Stimulated activated CD8-positive, alpha-beta memory T cell treated with anti-CD3 and anti-CD28 coated beads, Interleukin-2, amount 100 ng/mL, for 1 hour (primary cell): ENCODE measurements at regions not wholly inside any gene's neighbourhood (a gene's known extent, or its start where the extent isn't known, plus 50 kb on each side); places are given as distances from the start of the nearest gene placed in this dataset.
"Not testable (repeated sequence)": the region's sequence is repeated elsewhere in the genome, so short reads cannot be mapped to it uniquely, and the experiment has no call there.

Source experiments
- DNase-seq, 2 donors: peaks; one replicate each; pipeline ENCODE4 v3.0.0-alpha.2; 2020; ENCODE audit warnings: low read depth in 2 of 2

DNA sequence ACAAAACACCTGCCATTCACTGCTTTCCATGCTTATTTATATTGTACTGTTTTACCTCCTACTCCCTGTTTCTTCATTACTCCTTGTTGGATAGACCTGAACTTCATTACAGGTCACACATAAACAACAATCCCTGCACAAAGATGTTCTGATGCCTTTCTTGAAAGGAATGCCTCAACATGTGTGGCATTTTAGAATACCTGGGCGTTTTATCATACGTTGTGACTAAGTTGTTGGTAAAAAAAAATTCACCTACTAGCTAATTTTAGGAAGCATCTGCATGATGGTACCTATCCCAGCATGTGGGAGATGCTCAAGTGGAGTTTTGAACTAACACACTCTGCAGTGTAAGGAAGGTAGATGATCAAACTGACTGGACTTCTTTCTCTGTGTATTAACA, 604.1 kb downstream of the TAF11L14 start:
- DNase-seq: no peak

DNA sequence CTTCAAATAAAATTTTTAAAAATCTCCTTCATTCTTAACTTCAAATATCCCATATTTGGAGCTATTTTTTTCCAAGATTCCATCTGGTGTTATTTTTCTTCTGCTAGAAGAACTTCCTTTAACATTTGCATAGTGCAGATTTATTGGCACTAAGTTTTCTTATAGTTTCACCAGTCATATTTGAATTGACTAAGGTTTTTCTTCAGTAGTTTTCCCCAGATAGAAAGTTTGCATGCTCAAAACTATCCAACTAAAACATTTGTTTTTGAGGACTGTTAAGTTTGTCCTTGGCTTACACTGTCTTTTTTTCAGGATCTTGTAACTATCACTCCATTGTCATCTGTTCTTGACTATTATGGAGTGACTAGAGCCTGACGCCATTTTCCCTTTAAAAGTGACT, 606.7 kb downstream of the TAF11L14 start:
- DNase-seq: no peak

DNA sequence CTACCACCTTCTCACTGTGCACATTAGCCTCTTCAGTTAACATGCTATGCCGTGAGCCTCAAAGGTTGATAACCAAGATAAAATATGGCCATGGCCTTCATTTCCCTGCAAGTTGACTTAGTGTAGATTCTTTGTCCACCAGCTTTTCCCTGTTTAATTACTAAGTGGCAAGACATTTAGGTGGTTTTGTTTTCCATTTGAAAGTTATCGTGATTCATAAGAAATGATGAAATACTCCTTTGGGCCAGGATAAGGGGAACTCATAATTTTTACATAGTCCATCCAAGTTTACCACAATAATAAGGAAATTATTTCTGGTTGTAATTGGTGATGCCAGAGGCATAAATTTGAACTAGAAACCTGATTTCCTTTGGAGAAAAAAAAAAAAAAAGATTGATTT, 609.6 kb downstream of the TAF11L14 start:
- DNase-seq: no peak

DNA sequence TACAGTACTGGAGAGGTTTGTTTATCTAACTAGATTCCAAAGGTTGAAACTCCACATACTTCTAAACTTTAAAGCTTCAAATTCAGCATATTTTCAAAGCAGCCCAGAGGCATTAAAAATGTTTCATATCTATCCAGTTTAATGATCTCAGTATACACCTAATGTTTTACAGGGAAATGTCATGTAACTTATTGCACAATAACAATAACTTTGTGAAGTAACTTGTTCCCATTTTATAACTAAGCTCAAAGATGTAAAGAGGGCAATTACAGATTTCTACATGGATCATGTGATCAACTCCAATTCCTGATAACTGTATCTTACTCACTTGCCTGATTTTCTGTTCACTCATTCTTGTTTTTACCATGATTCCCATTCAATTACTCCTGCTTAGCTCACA, 610.0 kb downstream of the TAF11L14 start:
- DNase-seq: no peak

DNA sequence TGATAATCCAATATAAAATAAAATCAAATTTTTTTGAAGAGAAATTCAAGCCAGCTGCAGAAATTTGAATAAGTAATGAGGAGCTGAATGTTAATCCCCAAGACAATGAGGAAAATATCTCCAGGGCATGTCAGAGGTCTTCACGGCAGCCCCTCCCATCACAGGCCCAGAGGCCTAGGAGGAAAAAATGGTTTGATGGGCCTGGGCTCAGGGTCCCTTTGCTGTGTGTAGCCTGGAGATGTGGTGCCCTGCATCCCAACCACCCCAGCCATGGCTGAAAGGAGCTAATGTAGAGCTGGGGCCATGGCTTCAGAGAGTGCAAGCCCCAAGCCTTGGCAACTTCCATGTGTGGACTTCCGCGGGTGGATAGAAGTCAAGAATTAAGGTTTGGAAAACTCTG, 618.3 kb downstream of the TAF11L14 start:
- DNase-seq: no peak

DNA sequence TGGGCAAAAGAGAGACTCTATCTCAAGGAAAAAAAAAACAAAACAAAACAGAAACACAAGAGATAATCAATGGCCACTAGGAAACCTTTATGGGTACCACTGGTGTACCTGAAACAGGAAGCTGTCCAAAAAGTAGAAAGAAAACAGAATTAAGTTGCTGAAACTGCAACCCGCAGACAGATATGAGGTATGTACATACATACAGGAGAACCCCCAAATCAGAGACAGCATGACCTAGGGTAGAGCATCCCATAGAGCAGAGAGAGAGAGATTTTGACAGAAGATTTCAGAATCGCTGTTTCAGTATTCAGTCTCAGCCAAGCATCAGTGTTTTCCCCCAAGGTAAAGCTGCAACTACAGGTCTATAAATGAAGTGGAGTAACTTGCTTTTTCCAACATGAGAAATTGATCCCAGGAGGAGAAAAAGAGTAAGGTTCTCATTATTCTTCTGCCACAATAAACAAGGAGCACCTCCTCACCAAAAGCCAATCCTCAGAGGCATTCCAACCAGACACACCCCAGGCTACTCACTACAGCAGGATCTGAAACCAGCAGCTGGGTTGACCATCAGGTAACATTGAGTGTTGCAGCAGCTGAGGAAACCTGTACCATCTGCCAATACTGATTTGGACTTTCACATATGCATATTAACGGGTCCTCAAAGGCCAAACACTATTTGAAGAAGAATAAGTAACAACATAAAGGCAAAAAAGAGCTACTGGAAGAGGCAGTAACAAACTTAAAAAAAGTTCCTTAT, 630.0 kb downstream of the TAF11L14 start:
- no peak for DNase-seq

DNA sequence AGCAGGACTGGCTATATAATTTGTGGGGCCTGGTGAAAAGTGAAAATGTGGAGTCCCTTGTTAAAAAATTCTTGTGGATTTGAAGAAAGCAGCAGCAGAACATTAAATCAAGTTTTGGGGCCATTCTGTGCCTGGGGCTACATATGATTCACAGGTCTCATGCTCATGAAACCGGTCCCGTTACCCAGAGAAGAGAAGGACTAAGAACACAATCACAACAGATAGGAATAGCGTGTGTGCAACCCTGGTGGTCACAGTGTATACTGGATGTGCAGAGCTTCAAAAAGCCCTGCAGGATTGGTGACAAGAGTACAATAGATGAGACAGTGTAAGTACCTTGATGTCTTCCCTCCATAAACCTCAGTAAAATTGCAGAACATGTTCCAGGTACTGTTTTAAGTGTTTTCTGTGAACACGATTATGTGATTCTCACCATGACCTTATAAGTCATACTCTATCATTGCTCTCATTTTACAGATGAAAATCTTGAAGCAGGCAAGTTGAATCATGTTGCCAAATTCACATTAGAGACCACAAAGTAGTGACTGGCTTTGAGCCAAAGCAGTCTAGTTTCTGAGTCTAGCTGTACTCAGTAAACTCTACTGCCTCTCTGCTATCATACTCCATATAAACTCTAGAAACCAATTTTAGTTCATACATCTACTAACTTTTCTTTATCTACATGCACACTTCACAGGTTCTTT, 636.5 kb downstream of the TAF11L14 start:
- no peak for DNase-seq

DNA sequence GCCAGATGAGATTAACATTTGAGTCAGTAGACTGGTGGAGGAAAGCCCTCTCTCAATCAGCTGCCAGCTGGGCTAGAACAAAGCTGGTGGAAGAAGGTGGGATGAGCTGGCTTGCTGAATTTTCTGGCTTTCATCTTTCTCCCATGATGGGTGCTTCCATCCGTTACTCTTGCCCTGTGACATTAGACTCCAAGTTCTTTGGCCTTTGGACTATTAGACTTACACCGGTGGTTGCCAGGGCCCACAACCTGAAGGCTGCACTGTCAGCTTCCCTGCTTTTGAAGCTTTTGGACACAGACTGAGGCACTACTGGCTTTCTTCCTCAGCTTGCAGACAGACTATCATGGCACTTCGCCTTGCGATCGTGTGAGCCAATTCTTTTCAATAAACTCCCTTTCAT, 642.7 kb downstream of the TAF11L14 start:
- DNase-seq: no peak

DNA sequence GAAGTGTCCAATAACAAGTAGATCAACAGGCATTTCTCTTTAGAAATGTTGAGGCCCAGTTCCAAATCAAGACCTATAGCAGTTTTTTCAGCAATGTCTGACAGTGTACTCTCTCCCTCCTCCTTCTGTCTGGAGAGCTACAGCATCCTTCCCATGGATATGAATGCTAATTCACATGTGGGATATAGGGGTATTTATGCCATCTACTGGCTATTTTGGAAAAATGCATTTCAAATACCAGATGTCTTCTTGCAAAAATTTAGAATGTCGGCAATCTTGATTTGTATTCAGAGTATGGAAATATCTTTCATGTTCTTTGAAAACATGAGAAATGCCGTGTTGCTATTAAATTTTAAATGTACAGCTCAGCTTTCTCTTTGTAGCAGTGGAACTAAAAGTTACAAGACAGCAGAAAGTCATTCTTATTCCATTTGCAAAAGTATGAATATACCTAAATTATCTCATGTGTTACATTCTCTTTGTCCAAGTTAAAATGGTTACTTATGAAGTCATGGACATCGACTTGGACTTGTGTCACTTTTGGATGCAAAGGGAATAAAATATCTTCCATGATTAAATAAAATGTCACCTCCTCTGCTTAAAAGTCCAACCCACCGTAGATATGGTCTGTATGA, 647.8 kb downstream of the TAF11L14 start:
- no peak for DNase-seq

DNA sequence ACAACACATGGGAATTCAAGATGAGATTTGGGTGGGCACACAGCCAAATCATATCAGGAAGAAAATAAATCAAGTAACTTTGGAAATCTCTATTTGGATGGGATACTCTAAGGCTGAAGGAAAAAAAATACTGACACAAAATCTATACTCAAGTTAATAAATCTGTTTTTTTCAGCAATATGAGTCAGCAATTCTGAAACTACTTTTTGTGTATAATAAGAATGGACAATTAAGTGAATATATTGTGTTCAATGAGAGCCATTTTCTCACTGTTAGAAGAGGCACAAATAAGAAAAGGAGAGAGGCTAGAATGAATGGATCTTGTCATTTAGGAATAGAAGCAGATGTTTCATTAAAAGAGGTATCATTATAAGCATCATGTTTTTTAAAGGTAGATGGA, 651.0 kb downstream of the TAF11L14 start:
- no peak for DNase-seq

DNA sequence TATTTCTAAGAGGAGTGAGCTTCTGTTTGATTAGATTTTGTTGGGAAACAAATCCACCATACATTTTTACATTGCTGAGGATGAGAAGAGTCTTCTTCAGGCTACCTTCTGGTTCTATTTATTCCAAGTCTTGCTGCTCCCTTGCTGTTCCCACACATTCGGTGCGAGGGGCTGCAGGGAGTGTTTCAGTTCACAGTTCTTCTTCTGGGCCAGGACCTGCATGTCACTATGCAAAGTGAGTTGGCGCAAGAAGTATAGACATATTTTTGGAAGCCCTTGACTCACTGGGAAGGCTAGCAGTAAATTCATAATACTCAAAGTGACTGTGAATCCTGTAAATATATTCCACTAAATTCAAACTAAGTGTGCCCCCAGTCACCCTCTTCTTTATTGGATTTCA, 657.9 kb downstream of the TAF11L14 start:
- no peak for DNase-seq

DNA sequence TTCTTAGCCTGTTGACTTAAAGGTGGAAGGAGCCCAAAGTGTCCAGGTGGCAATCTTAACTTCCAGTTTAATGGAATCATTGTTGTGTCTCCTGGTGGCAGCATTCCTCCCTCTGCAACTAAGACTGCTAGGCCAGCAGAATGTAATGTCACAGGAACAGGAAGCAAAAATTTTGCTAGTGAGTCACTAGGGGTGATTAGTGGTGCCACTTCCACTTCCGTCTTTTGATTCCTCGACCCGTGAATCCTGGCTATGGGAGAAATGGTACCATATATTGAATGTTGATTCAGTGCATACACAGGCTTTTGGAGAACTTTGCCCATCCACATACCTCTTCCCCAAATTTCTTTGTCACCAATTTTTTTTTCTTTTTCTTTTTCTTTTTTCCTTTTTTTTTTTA, 661.4 kb downstream of the TAF11L14 start:
- not testable (repeated sequence) for DNase-seq

DNA sequence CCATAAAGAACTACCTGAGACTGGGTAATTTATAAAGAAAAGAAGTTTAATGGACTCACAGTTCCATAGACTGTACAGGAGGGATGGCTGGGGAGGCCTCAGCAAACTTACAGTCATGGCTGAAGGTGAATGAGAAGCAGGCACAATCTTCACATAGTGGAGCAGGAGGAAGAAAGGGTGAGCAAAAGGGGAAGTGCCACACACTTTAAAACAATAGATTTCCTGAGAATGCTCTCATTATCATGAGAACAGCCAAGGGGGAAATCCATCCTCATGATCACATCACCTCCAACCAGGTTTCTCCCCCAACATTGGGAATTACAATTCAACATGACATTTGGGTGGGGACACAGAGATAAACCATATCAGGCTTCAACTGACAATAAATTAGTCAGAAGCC, 664.9 kb downstream of the TAF11L14 start:
- DNase-seq: no peak

DNA sequence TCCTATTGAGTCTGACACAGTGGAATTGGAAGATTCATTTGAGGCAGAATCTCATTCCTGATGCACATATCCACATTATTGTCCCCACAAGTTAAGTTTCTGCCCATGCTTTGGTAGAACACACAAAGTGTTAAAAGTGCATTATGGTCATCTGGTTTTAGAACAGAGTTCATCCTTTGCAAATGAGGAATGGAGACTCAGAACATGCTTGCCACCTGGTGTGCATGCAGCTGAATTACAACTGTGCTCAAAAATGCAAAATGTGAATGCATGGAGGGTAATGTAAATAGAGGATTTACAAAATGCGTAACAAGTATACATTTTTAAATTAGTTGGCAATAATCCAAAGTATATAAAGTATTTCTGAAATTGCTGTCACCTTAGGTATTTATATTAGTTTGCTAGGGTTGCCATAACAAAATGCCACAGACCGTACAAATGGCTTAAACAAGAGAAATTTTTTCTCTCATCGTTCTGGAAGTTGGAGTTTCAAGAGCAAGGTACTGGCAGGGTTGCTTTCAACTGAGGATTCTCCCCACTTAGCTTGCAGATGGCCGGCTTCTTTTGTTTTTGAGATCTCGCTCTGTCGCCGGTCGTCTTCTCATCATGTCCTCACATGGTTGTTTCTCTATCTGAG, 671.1 kb downstream of the TAF11L14 start:
- DNase-seq: no peak

DNA sequence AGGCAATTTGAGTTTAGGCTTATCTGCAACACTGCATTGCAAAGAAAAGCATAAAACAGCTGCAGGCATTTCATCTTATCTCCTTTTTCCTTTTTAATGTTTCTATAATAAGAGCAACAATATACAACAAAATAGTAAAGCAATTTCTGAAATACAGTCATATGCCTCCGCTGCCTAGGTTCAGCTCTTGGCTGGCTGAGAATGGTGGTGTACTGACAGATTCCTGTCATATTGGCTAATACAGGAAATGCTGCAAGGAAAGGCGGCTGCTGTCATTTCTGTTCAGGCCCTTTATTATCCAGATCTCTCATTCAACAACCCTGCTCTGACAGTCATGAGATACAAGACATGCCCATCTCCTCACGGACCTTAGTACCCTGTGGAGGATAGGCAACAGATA, 677.0 kb downstream of the TAF11L14 start:
- DNase-seq: no peak

DNA sequence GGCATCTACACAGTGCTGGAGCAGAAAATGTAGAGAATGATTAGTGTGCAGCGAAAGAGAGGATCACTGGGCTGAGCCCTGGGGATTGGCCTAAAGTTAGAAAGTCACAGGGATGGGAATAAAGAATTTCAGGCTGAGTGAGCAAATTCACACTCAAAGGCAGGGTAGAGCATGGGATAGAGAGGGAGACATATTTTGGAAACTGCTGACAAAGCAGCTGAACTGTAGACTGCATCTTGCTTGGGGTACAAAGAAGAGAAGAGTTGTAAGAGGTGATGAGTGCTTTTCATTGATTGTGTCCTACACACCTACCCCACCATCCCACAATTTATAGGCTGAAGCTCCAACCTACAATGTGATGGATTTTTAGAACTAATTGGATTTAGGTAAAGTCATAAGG, 677.8 kb downstream of the TAF11L14 start:
- DNase-seq: no peak

DNA sequence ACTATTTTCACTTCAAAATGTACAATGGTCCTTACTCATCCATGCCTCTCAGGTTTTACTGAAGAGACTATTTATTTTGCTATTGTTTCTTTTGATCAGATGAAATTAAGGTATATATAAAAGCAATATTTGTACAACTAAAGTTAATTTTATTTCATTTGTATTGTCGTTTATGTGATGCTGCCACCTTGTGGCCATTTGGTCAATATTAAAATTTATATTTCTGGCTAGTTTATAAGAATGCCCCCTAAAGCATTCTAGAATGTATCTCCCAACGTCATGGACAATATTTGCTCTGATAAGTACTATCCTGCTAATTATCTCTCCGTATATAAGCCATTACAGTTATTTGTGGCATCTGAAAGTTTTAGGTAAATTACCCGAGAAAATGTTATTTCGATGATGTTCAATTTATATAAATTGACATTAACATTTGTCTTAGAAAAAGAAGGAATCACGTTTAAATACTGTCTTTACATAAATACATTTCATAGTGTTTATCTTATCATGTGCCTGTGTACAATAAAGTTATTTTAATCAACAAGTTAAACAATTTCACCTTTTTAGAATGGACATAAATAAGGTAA, 680.0 kb downstream of the TAF11L14 start:
- DNase-seq: no peak

DNA sequence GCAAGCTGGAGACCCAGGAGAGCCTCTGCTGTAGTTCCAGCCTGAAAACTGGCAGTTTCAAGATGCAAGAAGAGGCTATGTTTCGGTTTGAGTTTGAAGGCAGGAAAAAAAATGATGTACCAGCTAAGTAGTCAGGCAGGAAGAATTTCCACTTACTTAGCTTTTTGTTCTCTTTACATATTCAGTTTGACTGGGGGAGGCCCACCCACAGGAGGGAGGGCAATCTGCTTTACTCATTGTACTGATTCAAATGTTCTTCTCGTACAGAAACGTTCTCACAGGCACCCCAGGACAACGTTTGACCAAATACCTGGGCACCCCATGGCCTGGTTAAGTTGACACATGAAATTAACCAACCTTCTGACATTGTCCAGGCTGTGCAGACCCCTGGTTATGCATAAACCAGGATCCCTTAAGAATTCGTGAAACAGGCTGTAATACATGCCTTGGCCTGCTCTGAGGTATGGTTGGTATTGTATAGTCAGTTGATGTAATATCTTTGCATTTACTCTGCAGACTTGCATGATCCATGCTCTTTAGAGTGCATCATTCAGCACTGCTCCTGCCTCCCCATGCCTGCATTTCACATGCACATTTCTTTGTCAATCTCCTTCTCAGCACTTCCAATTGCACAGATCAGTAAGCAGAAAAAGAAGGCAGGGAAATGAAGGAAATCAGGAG, 687.1 kb downstream of the TAF11L14 start:
- no peak for DNase-seq

DNA sequence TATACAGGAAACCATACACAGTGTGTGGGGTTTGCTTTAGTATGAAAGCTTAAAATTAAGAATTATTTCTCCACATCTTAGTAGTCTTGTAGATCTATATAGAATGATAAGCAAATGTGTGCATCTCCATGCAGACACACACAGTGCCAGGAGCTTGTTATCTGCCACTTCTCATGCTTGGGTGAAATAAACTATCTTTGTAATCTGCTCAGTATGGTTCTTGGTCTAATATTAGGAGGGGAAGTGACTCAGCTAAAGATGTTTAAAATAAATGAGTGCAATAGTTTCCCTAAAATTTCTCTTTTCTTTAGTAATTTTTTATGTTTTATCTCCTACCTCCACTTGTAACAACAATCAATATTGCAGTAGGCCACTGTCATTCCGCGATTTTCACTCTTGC, 689.6 kb downstream of the TAF11L14 start:
- DNase-seq: no peak

DNA sequence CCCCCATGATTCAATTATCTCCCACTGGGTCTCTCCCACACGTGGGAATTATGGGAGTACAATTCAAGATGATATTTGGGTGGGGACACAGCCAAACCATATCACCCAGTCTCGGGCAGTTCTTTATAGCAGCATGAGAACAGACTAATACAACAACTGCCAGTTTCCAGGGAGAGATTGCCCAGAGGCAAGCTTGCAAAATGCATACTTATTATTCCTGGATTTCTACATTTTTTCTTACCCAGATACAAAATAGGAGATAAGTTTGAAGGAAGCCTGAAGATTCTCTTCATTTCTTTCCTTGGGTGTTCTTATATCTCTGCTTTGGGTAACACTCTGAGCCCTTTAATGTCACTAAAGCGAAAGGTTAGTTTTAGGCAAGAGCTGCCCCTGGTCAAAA, 691.2 kb downstream of the TAF11L14 start:
- no peak for DNase-seq

DNA sequence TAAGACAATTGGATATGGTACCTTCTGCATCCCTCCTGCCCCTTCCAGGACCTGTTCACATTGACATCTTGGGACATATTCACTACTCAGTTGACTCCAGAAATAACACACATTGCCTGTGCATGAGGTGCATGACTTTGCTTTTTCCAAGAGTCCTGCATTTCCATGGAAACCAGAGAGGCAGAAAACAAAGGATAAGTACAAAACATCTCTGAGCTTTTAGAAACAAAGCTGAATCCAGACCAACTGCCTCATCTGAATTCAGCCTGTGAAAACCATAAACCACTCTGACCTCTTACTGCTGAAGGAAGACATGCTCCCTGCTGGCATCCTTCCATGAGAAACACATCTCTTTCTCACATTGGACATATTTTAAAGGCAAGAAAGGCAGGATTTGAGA, 695.1 kb downstream of the TAF11L14 start:
- DNase-seq: no peak

DNA sequence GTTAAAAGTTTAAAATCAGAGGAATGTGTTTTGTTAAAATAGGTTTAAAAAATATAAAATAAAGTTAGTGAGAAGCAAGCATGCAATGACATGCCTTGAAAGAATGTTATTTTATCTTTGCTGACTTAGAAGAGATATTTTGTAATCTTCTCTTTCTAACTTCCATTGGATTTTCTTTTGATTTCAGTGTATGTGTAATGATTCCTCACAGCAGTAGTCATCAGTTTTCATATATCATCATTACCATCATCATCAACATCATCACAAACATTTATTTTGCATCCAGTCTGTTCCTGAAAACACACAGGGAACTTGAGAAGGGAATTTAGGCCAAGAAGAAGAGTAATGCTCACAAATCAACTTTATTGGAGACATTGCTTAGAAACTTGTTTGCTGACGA, 699.6 kb downstream of the TAF11L14 start:
- no peak for DNase-seq
